GM23338 (cell line): ENCODE measurements at regions not wholly inside any gene's neighbourhood (a gene's known extent, or its start where the extent isn't known, plus 50 kb on each side); places are given as distances from the start of the nearest gene placed in this dataset.
A peak's percentile ranks its signal among the peaks of the same experiment; 100 is the strongest.

Experiments used
- ATAC-seq: fragments of 200-7000 bp; cut with Tn5 transposase; 3 replicates; pipeline ENCODE4 v1.9.1; 2020
- DNase-seq: peaks from one replicate; pipeline ENCODE4 v3.0.0-alpha.2; 2015; ENCODE audit warnings: low spot score
- H2AFZ ChIP-seq: fragments of 200-600 bp; sonication (generic); 2 replicates; pipeline ENCODE4 v1.8.0; 2016; ENCODE audit warnings: antibody characterized with exemption, mild to moderate bottlenecking, moderate library complexity
- H3F3A ChIP-seq: fragments of 200-600 bp; sonication (generic); replicated peaks from 2 replicates; pipeline ENCODE4 v1.8.0; 2017; ENCODE audit warnings: antibody characterized with exemption, mixed run types, low read depth
- H3K27ac ChIP-seq: fragments of 200-600 bp; sonication (generic); 2 replicates; pipeline ENCODE4 v1.6.1; 2016; ENCODE audit warnings: low read depth
- H3K27me3 ChIP-seq: fragments of 200-600 bp; sonication (generic); 2 replicates; pipeline ENCODE4 v1.8.0; 2016; ENCODE audit warnings: mild to moderate bottlenecking, mixed run types, moderate library complexity; ENCODE audit not compliant: insufficient read depth
- H3K36me3 ChIP-seq: fragments of 200-600 bp; sonication (generic); 2 replicates; pipeline ENCODE4 v1.8.0; 2016; ENCODE audit warnings: mild to moderate bottlenecking; ENCODE audit not compliant: insufficient read depth
- H3K4me1 ChIP-seq: fragments of 200-600 bp; sonication (generic); 2 replicates; pipeline ENCODE4 v1.8.0; 2016; ENCODE audit warnings: mild to moderate bottlenecking, moderate library complexity; ENCODE audit not compliant: insufficient read depth
- H3K4me2 ChIP-seq: fragments of 200-600 bp; sonication (generic); 2 replicates; pipeline ENCODE4 v1.7.1; 2017; ENCODE audit warnings: mixed run types
- H3K4me3 ChIP-seq: fragments of 200-600 bp; sonication (generic); 2 replicates; pipeline ENCODE4 v1.6.1; 2016; ENCODE audit warnings: mixed run types
- H3K79me2 ChIP-seq: fragments of 200-600 bp; sonication (generic); replicated peaks from 2 replicates; pipeline ENCODE4 v1.8.0; 2017; ENCODE audit warnings: mild to moderate bottlenecking; ENCODE audit not compliant: insufficient read depth
- H3K9me2 ChIP-seq: fragments of 200-600 bp; sonication (generic); 2 replicates; pipeline ENCODE4 v1.8.0; 2017; ENCODE audit not compliant: insufficient read depth
- H4K20me1 ChIP-seq: fragments of 200-600 bp; sonication (generic); replicated peaks from 2 replicates; pipeline ENCODE4 v1.8.0; 2017; ENCODE audit warnings: mild to moderate bottlenecking; ENCODE audit not compliant: insufficient read depth
- H3K27ac Mint-ChIP-seq: 2 replicates; pipeline ENCODE4 v1.8.0; 2020; ENCODE audit warnings: inconsistent platforms, mild to moderate bottlenecking, moderate library complexity, mixed read lengths
- H3K27me3 Mint-ChIP-seq: 3 replicates; pipeline ENCODE4 v1.8.0; 2022; ENCODE audit warnings: low read depth, mild to moderate bottlenecking, moderate library complexity, mixed read lengths, inconsistent platforms; ENCODE audit not compliant: insufficient read depth, poor library complexity
- H3K36me3 Mint-ChIP-seq: 3 replicates; pipeline ENCODE4 v1.8.0; 2021; ENCODE audit warnings: low read depth, mild to moderate bottlenecking, inconsistent platforms, moderate library complexity, mixed read lengths
- H3K4me1 Mint-ChIP-seq: 3 replicates; pipeline ENCODE4 v1.8.0; 2020; ENCODE audit warnings: mild to moderate bottlenecking, inconsistent platforms, mixed read lengths
- H3K4me3 Mint-ChIP-seq: 3 replicates; pipeline ENCODE4 v1.8.0; 2021; ENCODE audit warnings: moderate library complexity, mild to moderate bottlenecking, inconsistent platforms, mixed read lengths
- H3K9me3 Mint-ChIP-seq: 3 replicates; pipeline ENCODE4 v1.8.0; 2020; ENCODE audit warnings: moderate library complexity, mild to moderate bottlenecking, inconsistent platforms, mixed read lengths
- CREB1 ChIP-seq: fragments of 250-450 bp; sonication (Bioruptor Pico); IDR thresholded peaks from 2 replicates; pipeline ENCODE4 v1.5.0; 2020; ENCODE audit warnings: low read depth, mild to moderate bottlenecking, moderate library complexity
- EZH2 ChIP-seq: fragments of 200-600 bp; sonication (generic); IDR thresholded peaks from one replicate; pipeline ENCODE4 v1.8.0; 2017; ENCODE audit warnings: antibody characterized with exemption, mild to moderate bottlenecking, low read depth; ENCODE audit not compliant: unreplicated experiment
- NANOG ChIP-seq: IDR thresholded peaks from 2 replicates; pipeline ENCODE4 v1.6.1; 2016; ENCODE audit warnings: antibody characterized with exemption, borderline replicate concordance
- POLR2AphosphoS5 ChIP-seq: IDR thresholded peaks from 2 replicates; pipeline ENCODE4 v1.6.1; 2016; ENCODE audit warnings: antibody characterized with exemption, low read depth
- ZNF114 ChIP-seq: fragments of 250-450 bp; sonication (Bioruptor Pico); IDR thresholded peaks from 2 replicates; pipeline ENCODE4 v1.5.0; 2020; ENCODE audit warnings: mild to moderate bottlenecking, moderate library complexity
- ZNF331 ChIP-seq: fragments of 250-450 bp; sonication (Bioruptor Pico); IDR thresholded peaks from 2 replicates; pipeline ENCODE4 v1.5.0; 2020; ENCODE audit warnings: low read depth, mild to moderate bottlenecking, moderate library complexity
- TF ChIP-seq, protein P1 (sequence below): fragments of 250-450 bp; sonication (Bioruptor Pico); IDR thresholded peaks from 2 replicates; pipeline ENCODE4 v1.5.0; 2020; ENCODE audit warnings: mild to moderate bottlenecking, moderate library complexity
- TF ChIP-seq, protein P2 (sequence below): IDR thresholded peaks from one replicate; pipeline ENCODE4 v1.6.1; 2018; ENCODE audit warnings: antibody characterized with exemption; ENCODE audit not compliant: unreplicated experiment
- TF ChIP-seq, protein P3 (sequence below), 2 experiments: fragments of 200-600 bp in 1 of 2; sonication (generic) in 1 of 2; conservative IDR thresholded peaks; 2 replicates each; pipeline versions ENCODE4 v1.5.1 to v1.6.1; 2016 to 2017; ENCODE audit warnings: antibody characterized with exemption in 2 of 2, low read depth in 2 of 2, mild to moderate bottlenecking in 2 of 2, moderate library complexity in 1 of 2

DNA sequence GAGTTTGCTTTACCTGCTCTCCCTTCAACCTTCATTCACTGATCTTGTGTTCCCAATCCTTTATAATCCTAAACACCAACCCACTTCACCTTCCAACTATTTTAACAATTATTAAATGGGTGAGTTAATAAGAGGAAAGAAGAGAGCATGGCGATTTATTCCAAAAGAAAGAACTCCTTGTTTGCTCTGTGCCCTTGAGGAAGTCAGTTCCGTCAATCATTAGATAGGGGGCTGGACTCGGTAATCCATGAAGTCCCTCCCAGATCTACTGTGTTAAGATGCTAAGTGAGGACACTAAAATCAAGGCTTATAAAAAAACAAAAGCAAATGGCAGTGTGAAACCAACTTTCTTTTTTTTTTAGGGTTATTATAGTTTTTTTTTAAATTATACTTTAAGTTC, 589.9 kb downstream of the XIRP2 start:
- H2AFZ ChIP-seq: no peak overlapping the region
- Mint-ChIP-seq H3K4me1 (peaks cover 31% of the 10 kb centered on the region), H3K27ac (no peak overlapping the region), H3K27me3 (no peaks in the 10 kb centered on the region), H3K4me3 (no peak overlapping the region), H3K9me3 (no peaks in the 10 kb centered on the region), H3K36me3 (no peaks in the 10 kb centered on the region; the same call in 2 of the 3 replicates)
- H3K4me3 ChIP-seq: no peak overlapping the region
- H3F3A ChIP-seq: no peaks in the 10 kb centered on the region
- H3K79me2 ChIP-seq: peaks cover 62% of the 10 kb centered on the region
- no peaks in the 10 kb centered on the region for H3K36me3 ChIP-seq
- H3K4me2 ChIP-seq: no peak overlapping the region
- H3K4me1 ChIP-seq: peaks cover 40% of the 10 kb centered on the region
- H4K20me1 ChIP-seq: no peaks in the 10 kb centered on the region
- no peak overlapping the region for H3K27ac ChIP-seq
- TF ChIP-seq, protein P1, sequence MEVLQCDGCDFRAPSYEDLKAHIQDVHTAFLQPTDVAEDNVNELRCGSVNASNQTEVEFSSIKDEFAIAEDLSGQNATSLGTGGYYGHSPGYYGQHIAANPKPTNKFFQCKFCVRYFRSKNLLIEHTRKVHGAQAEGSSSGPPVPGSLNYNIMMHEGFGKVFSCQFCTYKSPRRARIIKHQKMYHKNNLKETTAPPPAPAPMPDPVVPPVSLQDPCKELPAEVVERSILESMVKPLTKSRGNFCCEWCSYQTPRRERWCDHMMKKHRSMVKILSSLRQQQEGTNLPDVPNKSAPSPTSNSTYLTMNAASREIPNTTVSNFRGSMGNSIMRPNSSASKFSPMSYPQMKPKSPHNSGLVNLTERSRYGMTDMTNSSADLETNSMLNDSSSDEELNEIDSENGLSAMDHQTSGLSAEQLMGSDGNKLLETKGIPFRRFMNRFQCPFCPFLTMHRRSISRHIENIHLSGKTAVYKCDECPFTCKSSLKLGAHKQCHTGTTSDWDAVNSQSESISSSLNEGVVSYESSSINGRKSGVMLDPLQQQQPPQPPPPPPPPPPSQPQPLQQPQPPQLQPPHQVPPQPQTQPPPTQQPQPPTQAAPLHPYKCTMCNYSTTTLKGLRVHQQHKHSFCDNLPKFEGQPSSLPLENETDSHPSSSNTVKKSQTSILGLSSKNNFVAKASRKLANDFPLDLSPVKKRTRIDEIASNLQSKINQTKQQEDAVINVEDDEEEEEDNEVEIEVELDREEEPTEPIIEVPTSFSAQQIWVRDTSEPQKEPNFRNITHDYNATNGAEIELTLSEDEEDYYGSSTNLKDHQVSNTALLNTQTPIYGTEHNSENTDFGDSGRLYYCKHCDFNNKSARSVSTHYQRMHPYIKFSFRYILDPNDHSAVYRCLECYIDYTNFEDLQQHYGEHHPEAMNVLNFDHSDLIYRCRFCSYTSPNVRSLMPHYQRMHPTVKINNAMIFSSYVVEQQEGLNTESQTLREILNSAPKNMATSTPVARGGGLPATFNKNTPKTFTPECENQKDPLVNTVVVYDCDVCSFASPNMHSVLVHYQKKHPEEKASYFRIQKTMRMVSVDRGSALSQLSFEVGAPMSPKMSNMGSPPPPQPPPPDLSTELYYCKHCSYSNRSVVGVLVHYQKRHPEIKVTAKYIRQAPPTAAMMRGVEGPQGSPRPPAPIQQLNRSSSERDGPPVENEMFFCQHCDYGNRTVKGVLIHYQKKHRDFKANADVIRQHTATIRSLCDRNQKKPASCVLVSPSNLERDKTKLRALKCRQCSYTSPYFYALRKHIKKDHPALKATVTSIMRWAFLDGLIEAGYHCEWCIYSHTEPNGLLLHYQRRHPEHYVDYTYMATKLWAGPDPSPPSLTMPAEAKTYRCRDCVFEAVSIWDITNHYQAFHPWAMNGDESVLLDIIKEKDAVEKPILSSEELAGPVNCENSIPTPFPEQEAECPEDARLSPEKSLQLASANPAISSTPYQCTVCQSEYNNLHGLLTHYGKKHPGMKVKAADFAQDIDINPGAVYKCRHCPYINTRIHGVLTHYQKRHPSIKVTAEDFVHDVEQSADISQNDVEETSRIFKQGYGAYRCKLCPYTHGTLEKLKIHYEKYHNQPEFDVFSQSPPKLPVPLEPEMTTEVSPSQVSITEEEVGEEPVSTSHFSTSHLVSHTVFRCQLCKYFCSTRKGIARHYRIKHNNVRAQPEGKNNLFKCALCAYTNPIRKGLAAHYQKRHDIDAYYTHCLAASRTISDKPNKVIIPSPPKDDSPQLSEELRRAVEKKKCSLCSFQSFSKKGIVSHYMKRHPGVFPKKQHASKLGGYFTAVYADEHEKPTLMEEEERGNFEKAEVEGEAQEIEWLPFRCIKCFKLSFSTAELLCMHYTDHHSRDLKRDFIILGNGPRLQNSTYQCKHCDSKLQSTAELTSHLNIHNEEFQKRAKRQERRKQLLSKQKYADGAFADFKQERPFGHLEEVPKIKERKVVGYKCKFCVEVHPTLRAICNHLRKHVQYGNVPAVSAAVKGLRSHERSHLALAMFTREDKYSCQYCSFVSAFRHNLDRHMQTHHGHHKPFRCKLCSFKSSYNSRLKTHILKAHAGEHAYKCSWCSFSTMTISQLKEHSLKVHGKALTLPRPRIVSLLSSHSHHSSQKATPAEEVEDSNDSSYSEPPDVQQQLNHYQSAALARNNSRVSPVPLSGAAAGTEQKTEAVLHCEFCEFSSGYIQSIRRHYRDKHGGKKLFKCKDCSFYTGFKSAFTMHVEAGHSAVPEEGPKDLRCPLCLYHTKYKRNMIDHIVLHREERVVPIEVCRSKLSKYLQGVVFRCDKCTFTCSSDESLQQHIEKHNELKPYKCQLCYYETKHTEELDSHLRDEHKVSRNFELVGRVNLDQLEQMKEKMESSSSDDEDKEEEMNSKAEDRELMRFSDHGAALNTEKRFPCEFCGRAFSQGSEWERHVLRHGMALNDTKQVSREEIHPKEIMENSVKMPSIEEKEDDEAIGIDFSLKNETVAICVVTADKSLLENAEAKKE (CRISPR knock-in tag): no peak
- TF ChIP-seq ZNF114 (CRISPR knock-in tag): no peak
- no peak for TF ChIP-seq ZNF331 (CRISPR knock-in tag)
- TF ChIP-seq, protein P2, sequence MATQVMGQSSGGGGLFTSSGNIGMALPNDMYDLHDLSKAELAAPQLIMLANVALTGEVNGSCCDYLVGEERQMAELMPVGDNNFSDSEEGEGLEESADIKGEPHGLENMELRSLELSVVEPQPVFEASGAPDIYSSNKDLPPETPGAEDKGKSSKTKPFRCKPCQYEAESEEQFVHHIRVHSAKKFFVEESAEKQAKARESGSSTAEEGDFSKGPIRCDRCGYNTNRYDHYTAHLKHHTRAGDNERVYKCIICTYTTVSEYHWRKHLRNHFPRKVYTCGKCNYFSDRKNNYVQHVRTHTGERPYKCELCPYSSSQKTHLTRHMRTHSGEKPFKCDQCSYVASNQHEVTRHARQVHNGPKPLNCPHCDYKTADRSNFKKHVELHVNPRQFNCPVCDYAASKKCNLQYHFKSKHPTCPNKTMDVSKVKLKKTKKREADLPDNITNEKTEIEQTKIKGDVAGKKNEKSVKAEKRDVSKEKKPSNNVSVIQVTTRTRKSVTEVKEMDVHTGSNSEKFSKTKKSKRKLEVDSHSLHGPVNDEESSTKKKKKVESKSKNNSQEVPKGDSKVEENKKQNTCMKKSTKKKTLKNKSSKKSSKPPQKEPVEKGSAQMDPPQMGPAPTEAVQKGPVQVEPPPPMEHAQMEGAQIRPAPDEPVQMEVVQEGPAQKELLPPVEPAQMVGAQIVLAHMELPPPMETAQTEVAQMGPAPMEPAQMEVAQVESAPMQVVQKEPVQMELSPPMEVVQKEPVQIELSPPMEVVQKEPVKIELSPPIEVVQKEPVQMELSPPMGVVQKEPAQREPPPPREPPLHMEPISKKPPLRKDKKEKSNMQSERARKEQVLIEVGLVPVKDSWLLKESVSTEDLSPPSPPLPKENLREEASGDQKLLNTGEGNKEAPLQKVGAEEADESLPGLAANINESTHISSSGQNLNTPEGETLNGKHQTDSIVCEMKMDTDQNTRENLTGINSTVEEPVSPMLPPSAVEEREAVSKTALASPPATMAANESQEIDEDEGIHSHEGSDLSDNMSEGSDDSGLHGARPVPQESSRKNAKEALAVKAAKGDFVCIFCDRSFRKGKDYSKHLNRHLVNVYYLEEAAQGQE: no peak
- no peak for TF ChIP-seq NANOG
- no peak for TF ChIP-seq POLR2AphosphoS5
- TF ChIP-seq, protein P3, sequence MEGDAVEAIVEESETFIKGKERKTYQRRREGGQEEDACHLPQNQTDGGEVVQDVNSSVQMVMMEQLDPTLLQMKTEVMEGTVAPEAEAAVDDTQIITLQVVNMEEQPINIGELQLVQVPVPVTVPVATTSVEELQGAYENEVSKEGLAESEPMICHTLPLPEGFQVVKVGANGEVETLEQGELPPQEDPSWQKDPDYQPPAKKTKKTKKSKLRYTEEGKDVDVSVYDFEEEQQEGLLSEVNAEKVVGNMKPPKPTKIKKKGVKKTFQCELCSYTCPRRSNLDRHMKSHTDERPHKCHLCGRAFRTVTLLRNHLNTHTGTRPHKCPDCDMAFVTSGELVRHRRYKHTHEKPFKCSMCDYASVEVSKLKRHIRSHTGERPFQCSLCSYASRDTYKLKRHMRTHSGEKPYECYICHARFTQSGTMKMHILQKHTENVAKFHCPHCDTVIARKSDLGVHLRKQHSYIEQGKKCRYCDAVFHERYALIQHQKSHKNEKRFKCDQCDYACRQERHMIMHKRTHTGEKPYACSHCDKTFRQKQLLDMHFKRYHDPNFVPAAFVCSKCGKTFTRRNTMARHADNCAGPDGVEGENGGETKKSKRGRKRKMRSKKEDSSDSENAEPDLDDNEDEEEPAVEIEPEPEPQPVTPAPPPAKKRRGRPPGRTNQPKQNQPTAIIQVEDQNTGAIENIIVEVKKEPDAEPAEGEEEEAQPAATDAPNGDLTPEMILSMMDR (conservative IDR thresholded peaks at IDR 0.05; ENCODE audit: low read depth in 2 of 2): no peak
- no peak for TF ChIP-seq EZH2
- no peak for TF ChIP-seq CREB1
- no peaks in the 10 kb centered on the region for H3K9me2 ChIP-seq
- DNase-seq (peak; percentile 52), ATAC-seq (peak; percentile 34; the same call in 2 of the 3 replicates)
- H3K27me3 ChIP-seq: no peaks in the 10 kb centered on the region
